ENCODE measurements at regions not wholly inside any gene's neighbourhood (a gene's known extent, or its start where the extent isn't known, plus 50 kb on each side); places are given as distances from the start of the nearest gene placed in this dataset.

DNA sequence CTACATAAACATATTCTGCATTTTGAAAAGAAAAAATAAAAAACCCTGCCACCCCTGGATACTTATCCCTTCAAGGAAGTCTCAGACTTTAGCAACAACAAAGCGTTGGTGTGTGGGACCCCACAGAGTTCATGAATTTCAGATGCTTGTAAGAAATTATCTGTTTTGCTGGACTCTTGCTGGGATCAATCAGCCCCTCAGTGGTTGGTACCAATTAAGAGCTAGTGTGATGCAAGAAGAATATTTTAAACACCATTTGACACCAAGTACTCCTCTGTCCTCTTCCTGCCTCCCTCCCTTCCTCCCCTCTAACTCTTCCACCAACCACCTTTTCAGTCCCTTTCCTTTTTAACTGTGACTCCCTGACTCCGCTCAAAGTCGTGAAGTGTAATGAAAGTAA lies 51.5 kb downstream of the SST start:
- Mint-ChIP-seq H3K36me3 (no peaks in the 10 kb centered on the region), H3K4me1 (no peaks in the 10 kb centered on the region), H3K27me3 (peaks cover 12% of the 10 kb centered on the region), H3K9me3 (no peaks in the 10 kb centered on the region), H3K27ac (no peak overlapping the region), H3K4me3 (no peak overlapping the region)
- DNase-seq: no peak
- CTCF ChIA-PET: interaction anchor here (0.9 to 2.7 kb wide), 4 partner anchors 60 to 301 kb away, joined by 3 to 12 read pairs (median 4); no protein-coding TSS in a partner anchor

DNA sequence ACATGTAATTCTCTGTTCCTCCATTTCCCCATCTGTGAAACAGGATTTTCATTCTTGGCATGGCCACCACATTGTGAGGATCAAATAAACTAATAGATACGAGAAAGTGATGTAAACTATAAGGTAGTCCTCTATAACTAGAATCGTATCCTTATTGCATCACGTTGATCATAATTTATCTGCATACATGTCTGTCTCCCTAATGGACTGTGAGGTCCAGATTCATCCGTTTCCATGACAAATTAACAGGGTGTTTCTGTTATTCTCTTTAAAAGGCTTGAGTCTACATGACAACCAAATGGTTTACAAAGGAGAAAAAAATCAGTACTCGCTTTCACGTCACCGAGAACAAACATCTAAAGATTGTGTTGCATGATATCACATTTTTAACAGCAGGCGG lies 53.0 kb downstream of the SST start:
- CTCF ChIA-PET: interaction anchor here (2.8 to 7.7 kb wide), 3 partner anchors 62 to 299 kb away, joined by 22 to 82 read pairs (median 49); no protein-coding TSS in a partner anchor
- Mint-ChIP-seq H3K9me3 (no peaks in the 10 kb centered on the region), H3K4me1 (no peaks in the 10 kb centered on the region), H3K27me3 (peaks cover 14% of the 10 kb centered on the region), H3K27ac (no peak overlapping the region), H3K4me3 (no peak overlapping the region), H3K36me3 (no peaks in the 10 kb centered on the region)
- no peak for DNase-seq

DNA sequence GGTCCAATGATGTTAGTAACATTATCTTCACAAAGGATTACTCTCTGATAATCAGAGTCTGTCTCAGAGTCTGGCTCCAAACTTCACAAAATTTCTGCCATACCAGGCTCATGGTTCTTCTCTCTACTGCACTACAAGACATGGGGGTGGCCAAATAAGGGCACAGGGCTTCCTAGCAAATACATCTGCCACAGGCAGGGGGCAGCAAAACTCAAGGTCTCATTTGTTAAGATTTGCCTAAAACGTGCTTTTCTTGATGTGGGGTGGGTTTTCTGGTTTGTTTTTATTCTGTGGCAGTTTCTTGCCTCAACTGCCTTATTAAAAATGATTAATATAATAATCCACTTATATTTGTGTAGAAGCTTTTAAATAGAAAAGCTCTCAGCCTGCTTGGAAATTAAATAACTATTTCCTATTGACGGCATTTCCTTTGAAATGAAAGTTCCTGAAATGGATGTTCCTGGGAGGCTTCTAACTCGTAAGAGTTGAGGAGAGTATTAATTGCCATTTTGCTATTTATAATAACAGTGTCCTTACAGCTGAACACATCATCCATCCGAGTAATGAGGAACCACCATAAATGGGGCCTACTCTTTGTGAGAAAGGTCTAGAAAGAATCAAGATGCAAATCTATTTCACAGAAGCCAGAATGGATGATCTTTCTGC lies 53.8 kb downstream of the SST start:
- Mint-ChIP-seq H3K9me3 (no peaks in the 10 kb centered on the region), H3K27me3 (peaks cover 17% of the 10 kb centered on the region), H3K27ac (no peak overlapping the region), H3K36me3 (no peaks in the 10 kb centered on the region), H3K4me3 (no peak overlapping the region), H3K4me1 (no peaks in the 10 kb centered on the region)
- CTCF ChIA-PET: interaction anchor here (0.8 to 7.7 kb wide), 13 partner anchors 13 to 298 kb away, joined by 3 to 82 read pairs (median 4); no protein-coding TSS in a partner anchor
- peak; percentile 74 for DNase-seq

DNA sequence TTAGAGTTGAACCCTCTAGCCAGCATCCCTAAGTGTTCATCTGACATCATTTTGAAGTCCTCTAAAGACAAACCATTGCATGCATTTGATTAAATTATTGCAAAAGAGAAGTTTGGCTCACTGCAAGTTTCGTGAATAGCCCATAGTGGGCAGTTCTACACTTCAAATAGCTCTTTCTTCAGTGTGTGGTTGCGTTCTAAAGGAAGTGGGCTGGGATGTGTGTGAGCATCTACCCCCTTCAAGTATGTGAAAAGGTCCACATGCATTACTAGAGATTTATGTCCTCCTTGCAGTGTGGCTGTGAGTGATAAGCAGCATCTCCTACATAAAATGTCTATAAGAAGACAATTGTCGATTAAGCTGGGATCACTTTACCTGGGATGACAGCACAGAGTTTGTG lies 54.6 kb downstream of the SST start:
- no peak for DNase-seq
- Mint-ChIP-seq H3K9me3 (no peaks in the 10 kb centered on the region), H3K27me3 (peaks cover 23% of the 10 kb centered on the region), H3K4me3 (no peak overlapping the region), H3K4me1 (no peaks in the 10 kb centered on the region), H3K27ac (no peak overlapping the region), H3K36me3 (no peaks in the 10 kb centered on the region)
- CTCF ChIA-PET: interaction anchor here (0.6 to 7.7 kb wide), 15 partner anchors 12 to 297 kb away, joined by 3 to 82 read pairs (median 4); partner anchors contain the start of gene SST

DNA sequence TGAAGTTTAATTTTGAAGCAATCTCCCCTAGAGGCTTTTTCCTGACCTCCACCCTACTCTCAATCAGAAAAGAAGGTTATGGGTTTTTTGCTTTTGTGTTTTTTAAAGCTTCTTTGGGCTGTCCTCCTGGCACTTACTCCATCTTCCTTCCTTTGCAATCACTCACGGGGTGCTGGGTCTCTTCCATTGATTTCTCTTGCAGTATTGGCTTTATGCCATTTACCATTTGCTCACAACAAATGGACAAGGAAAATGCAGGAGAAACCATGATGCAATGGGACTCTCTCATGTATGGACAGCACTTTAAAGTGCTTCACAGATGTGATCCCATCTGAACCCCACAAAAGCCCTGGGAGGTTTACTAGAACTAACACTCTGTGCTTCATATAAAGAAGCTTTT lies 57.5 kb downstream of the SST start:
- Mint-ChIP-seq H3K27me3 (peaks cover 46% of the 10 kb centered on the region), H3K36me3 (no peaks in the 10 kb centered on the region), H3K9me3 (no peaks in the 10 kb centered on the region), H3K27ac (no peak overlapping the region), H3K4me1 (no peaks in the 10 kb centered on the region), H3K4me3 (no peak overlapping the region)
- CTCF ChIA-PET: interaction anchor here (2.2 to 7.7 kb wide), 2 partner anchors 67 to 292 kb away, joined by 8 to 82 read pairs; no protein-coding TSS in a partner anchor
- DNase-seq: no peak

DNA sequence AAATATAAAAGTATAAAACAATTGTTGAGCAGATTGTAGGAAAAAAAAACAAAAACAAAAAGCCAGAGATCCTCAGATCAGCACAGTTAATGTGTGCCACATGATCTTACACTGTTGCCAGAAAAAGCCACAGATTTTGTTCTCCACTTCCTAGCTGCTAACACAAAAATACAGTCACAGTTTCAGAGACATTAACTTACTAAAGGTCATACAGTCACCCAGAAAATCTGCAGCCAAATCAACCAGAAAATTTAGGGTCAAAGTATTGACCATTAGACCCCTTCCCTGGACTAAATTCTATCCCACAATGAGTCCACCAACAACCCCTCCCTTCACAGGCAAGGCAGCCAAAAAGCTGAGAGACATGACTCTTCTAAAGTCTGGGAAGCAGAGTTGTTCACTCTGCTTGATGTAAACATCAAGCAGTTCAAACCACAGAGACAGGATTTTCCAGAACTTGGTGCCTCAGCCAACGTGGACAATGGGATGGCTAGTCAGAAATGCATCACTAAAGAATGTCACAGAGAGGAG lies 59.1 kb downstream of the SST start:
- Mint-ChIP-seq H3K9me3 (no peaks in the 10 kb centered on the region), H3K36me3 (no peaks in the 10 kb centered on the region), H3K27ac (no peak overlapping the region), H3K27me3 (peaks cover 45% of the 10 kb centered on the region), H3K4me1 (no peaks in the 10 kb centered on the region), H3K4me3 (no peak overlapping the region)
- CTCF ChIA-PET: interaction anchor here (2.2 to 7.7 kb wide), 2 partner anchors 69 to 291 kb away, joined by 8 to 82 read pairs; no protein-coding TSS in a partner anchor
- DNase-seq: no peak

DNA sequence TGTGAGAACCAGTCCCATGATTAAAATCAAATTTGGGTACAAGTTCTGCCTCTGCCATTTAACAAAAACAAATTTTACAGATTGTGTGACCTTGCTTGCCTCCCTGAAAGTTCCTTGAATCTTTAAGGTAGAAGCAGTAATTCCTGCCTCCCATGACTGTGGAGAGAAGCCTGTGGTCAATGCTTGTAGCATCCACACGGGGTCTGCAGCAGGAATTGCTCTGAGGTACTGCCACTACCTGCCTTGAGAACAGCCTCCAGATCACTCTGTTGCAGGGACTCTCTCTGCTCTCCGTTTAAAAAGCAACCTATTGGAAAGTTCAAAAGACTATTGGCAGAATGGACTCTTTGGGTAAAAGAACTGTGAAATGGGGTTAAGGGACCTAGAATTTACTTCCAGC lies 75.9 kb downstream of the SST start:
- DNase-seq: no peak
- no peaks in the 10 kb centered on the region for H3K36me3 Mint-ChIP-seq
- no peaks in the 10 kb centered on the region for H3K9me3 Mint-ChIP-seq
- H3K27ac Mint-ChIP-seq: no peak overlapping the region
- no peak overlapping the region for H3K4me3 Mint-ChIP-seq
- CTCF ChIA-PET: interaction anchor here (0.6 to 1.3 kb wide), 2 partner anchors 20 to 274 kb away, joined by 3 to 4 read pairs; no protein-coding TSS in a partner anchor
- no peaks in the 10 kb centered on the region for H3K4me1 Mint-ChIP-seq
- H3K27me3 Mint-ChIP-seq: peaks cover 31% of the 10 kb centered on the region

DNA sequence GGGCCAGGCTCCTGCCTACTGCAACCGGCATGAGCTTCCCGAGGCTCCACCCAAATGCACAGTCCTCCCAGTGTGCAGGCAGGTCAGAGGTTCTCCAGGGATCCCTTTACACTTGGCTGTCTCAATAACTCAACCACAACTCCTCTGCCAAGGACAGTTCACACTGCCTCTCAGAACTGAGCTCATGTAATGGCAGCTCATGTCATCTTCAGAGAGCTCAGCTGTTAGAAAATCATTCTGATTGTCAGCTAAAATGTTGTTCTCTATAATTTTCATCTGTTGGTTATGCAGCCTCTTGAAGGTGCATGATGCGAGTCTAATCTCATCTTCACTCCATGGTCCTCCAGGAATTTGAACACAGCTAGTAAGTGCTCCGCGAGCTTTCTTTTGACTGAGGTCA lies 76.7 kb downstream of the SST start:
- H3K27me3 Mint-ChIP-seq: peaks cover 31% of the 10 kb centered on the region
- CTCF ChIA-PET: interaction anchor here (0.8 to 1.3 kb wide), 2 partner anchors 121 to 274 kb away, joined by 3 to 4 read pairs; no protein-coding TSS in a partner anchor

DNA sequence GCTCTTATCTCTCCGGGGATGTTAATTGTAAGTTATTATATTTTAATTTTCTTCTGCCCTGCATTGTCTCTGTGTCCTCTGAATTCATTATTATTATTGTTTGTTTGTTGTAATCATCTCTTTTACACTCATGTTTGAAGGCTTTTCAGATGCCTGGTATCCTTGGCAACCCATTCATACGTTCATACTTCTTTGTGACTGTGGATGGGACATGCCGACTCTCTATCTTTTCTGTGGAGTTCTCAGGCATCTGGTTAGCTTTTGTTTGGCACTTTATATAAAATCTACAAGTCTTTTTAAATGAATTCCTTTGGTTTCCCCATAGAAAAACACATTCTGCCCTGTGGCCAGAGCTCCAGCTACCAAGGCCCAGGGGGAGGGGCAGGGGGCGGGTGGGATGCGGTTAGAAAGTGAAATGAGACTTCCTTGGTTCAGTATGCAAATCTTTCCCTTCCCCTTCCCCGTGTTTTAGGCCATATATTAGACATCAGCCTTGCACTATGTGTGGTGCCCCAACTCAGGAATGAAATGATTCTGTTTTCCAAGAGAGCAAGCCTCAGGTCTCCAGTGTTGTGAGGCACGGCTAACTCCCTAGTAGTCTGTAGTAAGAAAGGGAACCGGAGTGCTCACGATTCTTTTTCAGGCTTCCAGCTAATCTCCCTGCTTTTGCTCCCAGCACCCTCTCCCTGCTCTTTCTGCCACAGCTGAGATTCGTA lies 79.2 kb downstream of the SST start:
- peaks cover 24% of the 10 kb centered on the region for H3K27me3 Mint-ChIP-seq
- H3K4me3 Mint-ChIP-seq: no peak overlapping the region
- no peak for DNase-seq
- H3K9me3 Mint-ChIP-seq: no peaks in the 10 kb centered on the region
- no peaks in the 10 kb centered on the region for H3K4me1 Mint-ChIP-seq
- CTCF ChIA-PET: interaction anchor here (1.0 kb wide), 1 partner anchor 11 kb away, joined by 6 read pairs; no protein-coding TSS in a partner anchor
- no peaks in the 10 kb centered on the region for H3K36me3 Mint-ChIP-seq
- no peak overlapping the region for H3K27ac Mint-ChIP-seq

More for the DNA sequence above, 76.7 kb downstream of the SST start:
- no peaks in the 10 kb centered on the region for H3K9me3 Mint-ChIP-seq
- no peak overlapping the region for H3K27ac Mint-ChIP-seq
- DNase-seq: no peak
- no peaks in the 10 kb centered on the region for H3K36me3 Mint-ChIP-seq
- no peaks in the 10 kb centered on the region for H3K4me1 Mint-ChIP-seq
- no peak overlapping the region for H3K4me3 Mint-ChIP-seq

DNA sequence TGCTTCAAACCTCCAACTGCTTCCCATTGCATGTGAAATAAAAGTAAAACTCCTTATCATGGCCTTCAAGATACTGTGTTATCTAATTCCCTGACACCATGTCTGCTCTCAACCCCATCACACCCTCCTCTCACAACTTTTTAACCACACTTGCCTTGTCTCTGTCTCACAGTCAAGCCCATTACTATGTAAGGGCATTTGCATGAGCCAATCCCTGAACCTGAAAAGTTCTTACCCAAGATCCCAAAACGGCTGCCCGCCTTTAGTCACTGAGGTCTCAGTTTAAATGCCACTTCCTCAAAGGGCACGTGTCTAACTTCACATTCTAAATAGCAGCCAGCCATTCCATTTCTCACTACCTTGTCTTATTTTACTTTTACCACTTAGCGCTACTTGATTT lies 83.1 kb downstream of the SST start:
- Mint-ChIP-seq H3K9me3 (no peaks in the 10 kb centered on the region), H3K4me3 (no peak overlapping the region), H3K27me3 (peaks cover 16% of the 10 kb centered on the region), H3K36me3 (no peaks in the 10 kb centered on the region), H3K4me1 (no peaks in the 10 kb centered on the region), H3K27ac (no peak overlapping the region)
- no peak for DNase-seq
- CTCF ChIA-PET: no interaction called here

DNA sequence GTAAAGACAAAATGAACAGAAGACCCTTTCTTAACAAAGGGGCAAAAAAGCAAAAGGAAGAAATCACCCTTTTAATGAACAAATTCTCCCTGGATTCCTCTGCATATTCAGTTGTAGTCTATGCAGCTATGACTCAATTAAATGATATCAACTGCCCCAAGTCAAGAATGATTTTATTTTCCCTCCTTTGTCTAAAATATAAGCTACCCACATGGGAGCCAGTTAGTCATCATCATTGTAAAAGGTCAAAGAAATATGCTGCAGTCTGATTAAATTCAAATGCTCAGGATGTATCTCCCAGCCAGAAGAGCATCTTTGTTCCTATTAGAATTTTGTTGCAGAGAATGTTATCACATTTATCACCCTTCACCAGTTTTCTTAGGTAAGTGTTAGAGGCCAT lies 84.0 kb downstream of the SST start:
- no peak for DNase-seq
- Mint-ChIP-seq H3K4me3 (no peak overlapping the region), H3K36me3 (no peaks in the 10 kb centered on the region), H3K27me3 (peaks cover 16% of the 10 kb centered on the region), H3K4me1 (no peaks in the 10 kb centered on the region), H3K9me3 (no peaks in the 10 kb centered on the region), H3K27ac (no peak overlapping the region)
- CTCF ChIA-PET: interaction anchor here (0.6 kb wide), 1 partner anchor 9 kb away, joined by 3 read pairs; no protein-coding TSS in a partner anchor

DNA sequence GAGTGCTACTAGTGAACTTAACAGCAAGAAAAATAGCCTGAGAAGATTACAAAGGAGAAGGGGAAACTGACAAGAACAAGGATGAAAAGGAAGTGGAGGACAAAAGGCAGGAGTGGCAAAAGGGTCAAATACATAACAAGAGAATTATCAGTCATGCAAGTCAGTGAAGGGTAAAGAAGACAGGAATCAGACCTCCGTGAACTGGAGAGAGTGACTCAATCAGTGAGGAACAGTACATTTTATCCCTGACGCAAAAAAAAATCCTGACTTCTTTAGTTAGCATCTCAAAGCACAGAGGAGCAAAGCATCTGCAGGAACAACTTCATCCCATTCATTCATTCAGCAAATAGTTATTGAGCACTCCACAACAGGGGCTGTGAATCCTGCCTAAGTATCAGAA lies 97.8 kb downstream of the SST start:
- no peaks in the 10 kb centered on the region for H3K9me3 Mint-ChIP-seq
- H3K36me3 Mint-ChIP-seq: no peaks in the 10 kb centered on the region
- CTCF ChIA-PET: no interaction called here
- H3K27ac Mint-ChIP-seq: no peak overlapping the region
- no peaks in the 10 kb centered on the region for H3K4me1 Mint-ChIP-seq
- DNase-seq: no peak
- no peak overlapping the region for H3K4me3 Mint-ChIP-seq
- H3K27me3 Mint-ChIP-seq: peaks cover 7% of the 10 kb centered on the region

DNA sequence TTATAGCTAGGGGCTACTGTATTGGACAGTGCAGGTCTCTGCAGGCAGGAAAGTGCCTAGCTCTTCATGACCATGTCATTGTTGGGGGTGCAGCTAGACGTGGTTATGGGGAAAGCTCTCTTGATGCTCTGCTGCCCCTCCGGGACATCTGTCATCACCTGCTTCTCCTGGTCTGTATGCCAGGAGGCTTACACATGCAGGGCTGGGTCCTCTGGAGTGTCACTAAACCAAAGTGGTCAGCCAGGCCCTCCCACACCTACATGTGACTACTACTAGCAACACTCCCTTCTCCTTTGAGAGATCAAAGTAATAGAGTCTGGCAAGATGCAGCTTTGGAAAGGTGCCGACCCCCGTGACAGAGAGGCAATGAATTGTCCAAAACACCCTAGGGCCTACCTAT lies 98.5 kb downstream of the SST start:
- Mint-ChIP-seq H3K36me3 (no peaks in the 10 kb centered on the region), H3K9me3 (no peaks in the 10 kb centered on the region), H3K27me3 (peaks cover 12% of the 10 kb centered on the region), H3K4me1 (no peaks in the 10 kb centered on the region), H3K4me3 (no peak overlapping the region), H3K27ac (no peak overlapping the region)
- CTCF ChIA-PET: no interaction called here
- no peak for DNase-seq

DNA sequence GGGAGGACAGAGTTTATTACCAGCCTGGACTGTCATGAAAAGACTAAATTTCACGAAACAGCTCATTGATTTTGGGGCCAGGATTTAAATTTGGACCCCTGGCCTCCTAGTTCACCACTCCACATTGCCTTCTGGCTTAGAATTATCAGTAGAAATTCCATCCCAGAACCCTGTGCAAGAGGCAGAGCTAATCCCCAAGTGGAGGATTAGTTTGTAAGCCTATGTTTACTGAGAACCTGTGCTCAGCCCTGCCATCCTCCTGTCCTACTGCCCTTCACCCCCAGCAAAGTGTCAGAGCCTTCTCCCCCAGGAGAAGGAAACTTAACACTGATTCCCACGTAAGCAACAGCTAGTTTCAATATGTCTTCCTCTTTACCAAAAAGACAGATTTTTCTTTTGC lies 99.4 kb downstream of the SST start:
- no peaks in the 10 kb centered on the region for H3K4me1 Mint-ChIP-seq
- no peak overlapping the region for H3K4me3 Mint-ChIP-seq
- no peaks in the 10 kb centered on the region for H3K9me3 Mint-ChIP-seq
- no peaks in the 10 kb centered on the region for H3K36me3 Mint-ChIP-seq
- no peak for DNase-seq
- CTCF ChIA-PET: interaction anchor here (1.0 kb wide), 1 partner anchor 45 kb away, joined by 3 read pairs; no protein-coding TSS in a partner anchor
- H3K27ac Mint-ChIP-seq: no peak overlapping the region
- peaks cover 14% of the 10 kb centered on the region for H3K27me3 Mint-ChIP-seq
